ENCODE measurements at regions not wholly inside any gene's neighbourhood (a gene's known extent, or its start where the extent isn't known, plus 50 kb on each side); places are given as distances from the start of the nearest gene placed in this dataset.

DNA sequence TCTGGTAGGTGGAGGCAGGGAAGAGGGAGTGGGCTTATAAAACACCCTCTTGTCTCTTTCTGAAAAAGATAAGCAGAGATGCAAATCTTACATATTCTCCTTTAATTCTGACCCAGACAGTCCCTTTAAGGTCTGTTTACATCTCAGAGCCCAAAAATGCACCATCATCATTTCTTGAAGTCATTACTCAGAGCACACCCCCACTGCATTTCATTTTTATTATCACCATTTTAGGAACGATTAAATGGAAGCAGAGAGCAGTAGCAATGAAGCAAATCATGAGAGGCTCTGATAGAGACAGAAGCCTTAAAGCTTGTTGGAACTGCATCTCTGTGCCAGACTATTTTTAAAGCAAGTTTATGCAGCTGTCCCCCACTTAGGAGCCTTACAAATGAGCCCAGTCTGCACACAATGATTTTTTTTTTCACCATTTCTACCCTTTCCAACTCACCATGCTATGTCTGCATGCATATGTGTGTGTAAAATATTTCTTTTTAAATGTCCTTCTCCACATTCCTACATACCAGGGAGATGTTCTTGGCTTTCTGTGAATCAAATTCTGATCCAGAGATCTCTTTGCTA, 311.0 kb downstream of the GRIN2B start:
- no peak overlapping the region for H3K4me3 ChIP-seq (ENCODE audit: low read length)
- no peaks in the 10 kb centered on the region for H3K36me3 ChIP-seq (ENCODE audit: control insufficient read depth, low read depth, low read length)
- H3K27me3 ChIP-seq (ENCODE audit: control insufficient read depth, insufficient read depth, low read length) = no peaks in the 10 kb centered on the region

DNA sequence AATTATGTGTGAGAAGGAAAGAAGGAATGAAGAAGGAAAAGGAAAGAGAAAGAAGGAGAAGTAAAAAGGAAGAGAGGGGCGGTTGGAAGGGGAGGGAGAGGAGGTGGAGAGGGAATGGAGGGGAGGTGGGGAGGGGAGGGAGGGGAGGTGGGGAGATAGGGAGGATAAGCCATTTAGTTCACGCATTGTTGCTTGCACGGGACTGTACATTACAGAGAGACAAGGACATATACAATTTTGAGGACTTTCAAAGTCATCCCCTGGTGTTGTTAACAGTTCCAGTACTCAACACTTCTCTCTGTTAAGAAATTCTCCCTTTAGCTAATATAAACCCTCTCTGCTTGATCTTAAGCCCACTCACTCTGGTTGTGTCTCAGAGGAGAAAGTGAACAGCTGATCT, 312.5 kb downstream of the GRIN2B start:
- no peak overlapping the region for H3K27ac ChIP-seq (ENCODE audit: low read length)
- no peak overlapping the region for H3K9ac ChIP-seq (ENCODE audit: low read length)
- H3K4me1 ChIP-seq (ENCODE audit: control insufficient read depth, low read depth, low read length) = no peaks in the 10 kb centered on the region
- H3K27me3 ChIP-seq (ENCODE audit: control insufficient read depth, insufficient read depth, low read length) = no peaks in the 10 kb centered on the region
- no peaks in the 10 kb centered on the region for H3K36me3 ChIP-seq (ENCODE audit: control insufficient read depth, low read depth, low read length)
- H3K4me3 ChIP-seq (ENCODE audit: low read length) = no peak overlapping the region
- H3K9me3 ChIP-seq (ENCODE audit: control insufficient read depth, low read depth, low read length) = no peaks in the 10 kb centered on the region

More for the DNA sequence above, 311.0 kb downstream of the GRIN2B start:
- Histone ChIP-seq H3K9ac (ENCODE audit: low read length) (no peak overlapping the region), H3K27ac (ENCODE audit: low read length) (no peak overlapping the region), H3K4me1 (ENCODE audit: control insufficient read depth, low read depth, low read length) (no peaks in the 10 kb centered on the region), H3K9me3 (ENCODE audit: control insufficient read depth, low read depth, low read length) (no peaks in the 10 kb centered on the region)

DNA sequence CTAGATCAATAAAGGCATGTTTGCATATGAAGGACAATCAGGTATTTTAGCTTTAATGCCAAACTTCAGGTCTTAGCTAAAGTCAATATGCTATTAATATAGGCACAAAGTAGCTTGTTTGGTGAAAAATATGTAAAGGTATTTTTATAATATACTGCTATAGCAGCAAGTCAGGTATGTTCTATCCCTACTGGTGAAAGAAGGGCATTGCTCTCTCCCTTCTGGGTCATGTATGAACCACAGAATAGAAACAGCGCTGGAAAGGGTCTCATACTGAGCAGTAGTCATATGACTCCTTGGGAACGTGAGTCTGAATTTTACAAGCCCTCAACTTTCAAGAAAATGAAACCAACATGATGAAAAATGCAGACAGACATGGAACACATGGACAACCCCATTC, 314.6 kb downstream of the GRIN2B start:
- Histone ChIP-seq H3K9me3 (ENCODE audit: control insufficient read depth, low read depth, low read length) (no peaks in the 10 kb centered on the region), H3K36me3 (ENCODE audit: control insufficient read depth, low read depth, low read length) (no peaks in the 10 kb centered on the region), H3K9ac (ENCODE audit: low read length) (no peak overlapping the region), H3K4me1 (ENCODE audit: control insufficient read depth, low read depth, low read length) (no peaks in the 10 kb centered on the region), H3K27ac (ENCODE audit: low read length) (no peak overlapping the region), H3K4me3 (ENCODE audit: low read length) (no peak overlapping the region), H3K27me3 (ENCODE audit: control insufficient read depth, insufficient read depth, low read length) (no peaks in the 10 kb centered on the region)

DNA sequence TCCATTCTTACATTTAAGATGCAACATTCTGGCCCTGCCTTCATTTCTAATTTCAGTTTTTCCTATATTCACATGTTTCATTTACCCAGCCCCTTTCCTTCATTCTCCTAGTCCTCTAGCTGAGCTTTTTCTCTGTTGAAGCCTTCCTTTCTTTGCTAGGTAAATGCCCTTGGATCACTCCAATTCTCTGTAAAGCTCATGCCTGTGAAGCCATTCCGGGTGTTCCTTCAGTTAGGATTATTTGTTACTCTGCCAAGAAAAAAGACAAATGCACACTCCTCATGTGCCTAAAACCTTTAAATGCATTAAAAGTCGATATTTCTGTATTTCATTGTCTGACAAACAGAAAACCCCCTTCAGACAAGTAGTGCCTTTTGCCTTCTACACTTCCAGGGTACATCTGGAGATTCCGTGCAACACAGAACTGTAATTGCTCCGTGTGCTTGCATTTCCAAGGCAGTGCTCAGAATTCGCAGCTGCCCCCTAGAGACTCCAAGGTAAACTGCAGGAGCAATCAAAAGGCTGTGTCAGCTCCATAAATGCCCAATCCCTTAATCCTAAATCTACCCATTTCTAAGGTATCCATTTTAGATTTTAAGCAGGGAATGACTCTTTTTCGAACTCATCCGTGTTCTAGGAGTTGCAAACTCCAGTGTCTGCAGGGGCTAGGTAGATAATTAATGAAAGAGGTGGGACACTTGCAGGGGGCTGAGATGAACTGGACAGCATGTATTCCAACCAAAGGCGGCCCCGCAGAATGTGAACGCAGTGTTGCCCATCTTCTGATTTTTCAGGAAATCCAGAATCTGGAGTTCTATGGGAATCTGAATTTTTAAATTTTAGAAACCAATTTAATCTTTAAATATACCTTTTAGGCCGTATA, 320.2 kb downstream of the GRIN2B start:
- Histone ChIP-seq H3K4me1 (ENCODE audit: control insufficient read depth, low read depth, low read length) (no peaks in the 10 kb centered on the region), H3K27ac (ENCODE audit: low read length) (no peak overlapping the region), H3K9me3 (ENCODE audit: control insufficient read depth, low read depth, low read length) (no peaks in the 10 kb centered on the region), H3K9ac (ENCODE audit: low read length) (no peak overlapping the region), H3K36me3 (ENCODE audit: control insufficient read depth, low read depth, low read length) (no peaks in the 10 kb centered on the region), H3K27me3 (ENCODE audit: control insufficient read depth, insufficient read depth, low read length) (no peaks in the 10 kb centered on the region), H3K4me3 (ENCODE audit: low read length) (no peak overlapping the region)

DNA sequence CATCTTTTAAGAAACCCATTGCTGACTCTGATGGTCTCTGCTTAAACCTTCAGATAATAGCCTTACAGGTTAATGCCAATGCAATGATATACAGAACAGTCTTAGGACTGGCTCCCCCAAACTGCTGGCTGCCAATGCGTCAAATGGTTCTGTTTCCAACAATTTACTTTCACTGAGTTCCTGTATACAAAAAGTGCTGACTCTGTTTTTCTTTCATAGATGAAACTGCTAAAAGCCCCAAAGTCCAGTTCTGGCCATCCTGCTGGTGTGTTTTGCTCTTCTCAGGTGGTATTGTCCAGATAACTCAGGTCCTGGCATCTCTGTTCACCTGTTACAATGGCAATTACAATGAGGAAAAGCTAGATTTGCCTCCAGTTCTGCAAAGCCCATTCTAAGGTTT, 326.9 kb downstream of the GRIN2B start:
- no peaks in the 10 kb centered on the region for H3K36me3 ChIP-seq (ENCODE audit: control insufficient read depth, low read depth, low read length)
- H3K9ac ChIP-seq (ENCODE audit: low read length) = no peak overlapping the region
- H3K4me1 ChIP-seq (ENCODE audit: control insufficient read depth, low read depth, low read length) = no peaks in the 10 kb centered on the region
- no peaks in the 10 kb centered on the region for H3K9me3 ChIP-seq (ENCODE audit: control insufficient read depth, low read depth, low read length)
- H3K27ac ChIP-seq (ENCODE audit: low read length) = no peak overlapping the region
- H3K27me3 ChIP-seq (ENCODE audit: control insufficient read depth, insufficient read depth, low read length) = no peaks in the 10 kb centered on the region
- no peak overlapping the region for H3K4me3 ChIP-seq (ENCODE audit: low read length)

- Histone ChIP-seq H3K4me1 (ENCODE audit: control insufficient read depth, low read depth, low read length) (no peaks in the 10 kb centered on the region), H3K27me3 (ENCODE audit: control insufficient read depth, insufficient read depth, low read length) (no peaks in the 10 kb centered on the region), H3K4me3 (ENCODE audit: low read length) (no peak overlapping the region), H3K9me3 (ENCODE audit: control insufficient read depth, low read depth, low read length) (no peaks in the 10 kb centered on the region), H3K9ac (ENCODE audit: low read length) (no peak overlapping the region), H3K27ac (ENCODE audit: low read length) (no peak overlapping the region), H3K36me3 (ENCODE audit: control insufficient read depth, low read depth, low read length) (no peaks in the 10 kb centered on the region)
Observed at GRCh38 chr12:13652105-13652504, 329.3 kb downstream of the GRIN2B start.

- Histone ChIP-seq H3K9ac (ENCODE audit: low read length) (no peak overlapping the region), H3K27me3 (ENCODE audit: control insufficient read depth, insufficient read depth, low read length) (no peaks in the 10 kb centered on the region), H3K36me3 (ENCODE audit: control insufficient read depth, low read depth, low read length) (no peaks in the 10 kb centered on the region), H3K4me3 (ENCODE audit: low read length) (no peak overlapping the region), H3K9me3 (ENCODE audit: control insufficient read depth, low read depth, low read length) (no peaks in the 10 kb centered on the region), H3K4me1 (ENCODE audit: control insufficient read depth, low read depth, low read length) (no peaks in the 10 kb centered on the region), H3K27ac (ENCODE audit: low read length) (no peak overlapping the region)
Observed at GRCh38 chr12:13635709-13636108, 345.7 kb downstream of the GRIN2B start.

DNA sequence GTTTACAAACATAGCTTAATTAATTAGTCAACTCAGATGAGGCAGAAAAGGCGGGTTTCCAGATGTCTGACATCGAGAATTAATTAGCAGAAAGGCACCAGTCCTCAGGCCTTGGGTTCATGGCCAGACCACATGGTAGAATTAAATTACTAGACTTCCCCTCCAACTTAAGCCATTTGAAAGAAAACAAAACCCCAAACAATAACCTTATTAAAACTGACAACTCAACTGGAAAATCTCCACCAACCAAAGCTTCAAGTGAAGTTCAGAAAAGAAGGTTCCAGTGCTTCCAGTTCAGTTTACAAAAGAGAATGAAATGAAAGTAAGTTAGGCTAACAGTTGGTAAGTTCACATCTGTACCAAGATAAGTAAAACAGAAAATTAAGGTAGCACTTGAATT, 349.5 kb downstream of the GRIN2B start:
- no peak overlapping the region for H3K4me3 ChIP-seq (ENCODE audit: low read length)
- H3K9ac ChIP-seq (ENCODE audit: low read length) = no peak overlapping the region
- no peaks in the 10 kb centered on the region for H3K27me3 ChIP-seq (ENCODE audit: control insufficient read depth, insufficient read depth, low read length)
- H3K36me3 ChIP-seq (ENCODE audit: control insufficient read depth, low read depth, low read length) = no peaks in the 10 kb centered on the region
- no peak overlapping the region for H3K27ac ChIP-seq (ENCODE audit: low read length)
- no peaks in the 10 kb centered on the region for H3K4me1 ChIP-seq (ENCODE audit: control insufficient read depth, low read depth, low read length)
- no peaks in the 10 kb centered on the region for H3K9me3 ChIP-seq (ENCODE audit: control insufficient read depth, low read depth, low read length)

- Histone ChIP-seq H3K36me3 (ENCODE audit: control insufficient read depth, low read depth, low read length) (no peaks in the 10 kb centered on the region), H3K4me1 (ENCODE audit: control insufficient read depth, low read depth, low read length) (no peaks in the 10 kb centered on the region), H3K27me3 (ENCODE audit: control insufficient read depth, insufficient read depth, low read length) (no peaks in the 10 kb centered on the region), H3K4me3 (ENCODE audit: low read length) (no peak overlapping the region), H3K9me3 (ENCODE audit: control insufficient read depth, low read depth, low read length) (no peaks in the 10 kb centered on the region), H3K27ac (ENCODE audit: low read length) (no peak overlapping the region), H3K9ac (ENCODE audit: low read length) (no peak overlapping the region)
Observed at GRCh38 chr12:13630354-13630753, 351.0 kb downstream of the GRIN2B start.

- no peak overlapping the region for H3K27ac ChIP-seq (ENCODE audit: low read length)
- no peaks in the 10 kb centered on the region for H3K36me3 ChIP-seq (ENCODE audit: control insufficient read depth, low read depth, low read length)
- no peak overlapping the region for H3K4me3 ChIP-seq (ENCODE audit: low read length)
- no peak overlapping the region for H3K9ac ChIP-seq (ENCODE audit: low read length)
- no peaks in the 10 kb centered on the region for H3K9me3 ChIP-seq (ENCODE audit: control insufficient read depth, low read depth, low read length)
- no peaks in the 10 kb centered on the region for H3K27me3 ChIP-seq (ENCODE audit: control insufficient read depth, insufficient read depth, low read length)
- H3K4me1 ChIP-seq (ENCODE audit: control insufficient read depth, low read depth, low read length) = no peaks in the 10 kb centered on the region
Observed at GRCh38 chr12:13628067-13628466, 353.3 kb downstream of the GRIN2B start.

DNA sequence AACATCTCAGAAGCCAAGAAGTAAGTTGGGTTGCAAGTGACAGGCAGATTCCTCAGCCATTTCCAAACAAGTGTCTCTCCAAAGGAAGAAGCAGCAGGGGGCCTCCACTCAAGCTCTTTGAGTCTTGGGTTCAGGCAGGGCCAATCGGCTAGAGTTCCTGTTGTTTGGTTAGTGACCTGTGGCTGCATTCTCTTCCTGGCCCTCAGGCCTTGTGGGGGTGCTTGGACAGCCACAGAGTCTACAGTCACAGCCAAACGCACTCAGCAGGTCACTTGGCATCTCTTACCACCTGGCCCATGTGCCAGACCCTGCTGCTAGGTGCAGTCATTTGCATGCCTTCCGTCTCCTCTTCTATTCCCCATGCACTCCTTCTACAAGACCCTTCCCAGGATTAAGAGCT, 353.9 kb downstream of the GRIN2B start:
- H3K9me3 ChIP-seq (ENCODE audit: control insufficient read depth, low read depth, low read length) = no peaks in the 10 kb centered on the region
- H3K27me3 ChIP-seq (ENCODE audit: control insufficient read depth, insufficient read depth, low read length) = no peaks in the 10 kb centered on the region
- H3K9ac ChIP-seq (ENCODE audit: low read length) = no peak overlapping the region

DNA sequence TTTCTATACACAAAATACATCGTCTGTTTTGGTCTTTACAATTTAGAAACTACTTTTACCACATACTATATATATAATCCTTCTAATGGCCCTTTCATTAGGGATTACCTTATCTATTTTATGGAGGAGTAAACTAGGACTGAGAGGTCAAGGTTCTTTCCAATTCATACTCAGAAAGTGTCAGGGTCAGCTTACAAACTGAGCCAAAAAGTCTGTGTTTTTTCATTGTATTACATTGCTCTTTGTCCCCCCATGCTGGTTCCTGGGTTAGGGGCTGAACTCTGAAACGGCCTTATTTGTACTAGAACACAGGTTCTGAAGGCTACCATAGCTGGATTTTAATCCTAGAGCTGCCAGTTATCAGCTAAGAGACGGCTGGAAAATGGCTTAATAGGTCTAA, 368.1 kb downstream of the GRIN2B start:
- Histone ChIP-seq H3K4me1 (ENCODE audit: control insufficient read depth, low read depth, low read length) (no peaks in the 10 kb centered on the region), H3K9me3 (ENCODE audit: control insufficient read depth, low read depth, low read length) (no peaks in the 10 kb centered on the region), H3K27ac (ENCODE audit: low read length) (no peak overlapping the region), H3K9ac (ENCODE audit: low read length) (no peak overlapping the region), H3K4me3 (ENCODE audit: low read length) (no peak overlapping the region), H3K36me3 (ENCODE audit: control insufficient read depth, low read depth, low read length) (no peaks in the 10 kb centered on the region), H3K27me3 (ENCODE audit: control insufficient read depth, insufficient read depth, low read length) (no peaks in the 10 kb centered on the region)

More for the DNA sequence above, 353.9 kb downstream of the GRIN2B start:
- H3K4me1 ChIP-seq (ENCODE audit: control insufficient read depth, low read depth, low read length) = no peaks in the 10 kb centered on the region
- no peak overlapping the region for H3K4me3 ChIP-seq (ENCODE audit: low read length)
- H3K27ac ChIP-seq (ENCODE audit: low read length) = no peak overlapping the region
- H3K36me3 ChIP-seq (ENCODE audit: control insufficient read depth, low read depth, low read length) = no peaks in the 10 kb centered on the region
